Skeletal muscle tissue (tissue), 3 donors: ENCODE measurements at regions not wholly inside any gene's neighbourhood (a gene's known extent, or its start where the extent isn't known, plus 50 kb on each side); places are given as distances from the start of the nearest gene placed in this dataset.
"Not testable (repeated sequence)": the region's sequence is repeated elsewhere in the genome, so short reads cannot be mapped to it uniquely, and the experiment has no call there.

Experiments
- H3K27ac ChIP-seq: one replicate; pipeline ENCODE4 v1.7.0; 2013; ENCODE audit warnings: mild to moderate bottlenecking, low read depth, low read length, inconsistent platforms
- H3K27me3 ChIP-seq, 3 donors: one replicate each; pipeline ENCODE4 v1.7.0; 2013; ENCODE audit warnings: low read length in 3 of 3; ENCODE audit not compliant: control insufficient read depth in 3 of 3, insufficient read depth in 3 of 3
- H3K36me3 ChIP-seq, 3 donors: one replicate each; pipeline ENCODE4 v1.7.0; 2013; ENCODE audit warnings: low read length in 3 of 3; ENCODE audit not compliant: control insufficient read depth in 3 of 3, insufficient read depth in 3 of 3
- H3K4me1 ChIP-seq, 3 donors: one replicate each; pipeline ENCODE4 v1.7.0; 2013; ENCODE audit warnings: low read length in 3 of 3, mild to moderate bottlenecking in 3 of 3; ENCODE audit not compliant: control insufficient read depth in 3 of 3, insufficient read depth in 3 of 3
- H3K4me3 ChIP-seq, 3 donors: one replicate each; pipeline ENCODE4 v1.7.0; 2013; ENCODE audit warnings: low read length in 3 of 3
- H3K9ac ChIP-seq, 3 donors: one replicate each; pipeline ENCODE4 v1.7.0; 2013; ENCODE audit warnings: low read length in 3 of 3, mild to moderate bottlenecking in 3 of 3, moderate library complexity in 2 of 3, low read depth in 1 of 3
- H3K9me3 ChIP-seq, 3 donors: one replicate each; pipeline ENCODE4 v1.7.0; 2013; ENCODE audit warnings: low read length in 3 of 3; ENCODE audit not compliant: control insufficient read depth in 3 of 3
- donor health status: Osteomylitis.

- Histone ChIP-seq H3K9ac (no peak overlapping the region), H3K9me3 (no peaks in the 10 kb centered on the region), H3K4me3 (no peak overlapping the region), H3K27ac (no peak overlapping the region), H3K36me3 (no peaks in the 10 kb centered on the region), H3K4me1 (no peaks in the 10 kb centered on the region), H3K27me3 (no peaks in the 10 kb centered on the region)
These were observed 494.7 kb upstream of the TECRL start for GRCh38 chr4:64903986-64904385.

GRCh38 chr4:64899563-64899962 is 490.3 kb upstream of the TECRL start:
- Histone ChIP-seq H3K27ac (no peak overlapping the region), H3K9me3 (no peaks in the 10 kb centered on the region), H3K9ac (no peak overlapping the region), H3K27me3 (no peaks in the 10 kb centered on the region), H3K36me3 (no peaks in the 10 kb centered on the region), H3K4me3 (no peak overlapping the region), H3K4me1 (no peaks in the 10 kb centered on the region)

- not testable (repeated sequence) for H3K4me1 ChIP-seq, H3K36me3 ChIP-seq, H3K27me3 ChIP-seq, H3K9ac ChIP-seq, H3K27ac ChIP-seq, H3K9me3 ChIP-seq, H3K4me3 ChIP-seq
These were observed 489.8 kb upstream of the TECRL start for GRCh38 chr4:64899030-64899429.

- Histone ChIP-seq H3K9ac (no peak overlapping the region), H3K9me3 (no peaks in the 10 kb centered on the region), H3K27me3 (no peaks in the 10 kb centered on the region), H3K4me1 (no peaks in the 10 kb centered on the region), H3K36me3 (no peaks in the 10 kb centered on the region), H3K4me3 (no peak overlapping the region), H3K27ac (no peak overlapping the region)
These were observed 488.4 kb upstream of the TECRL start for GRCh38 chr4:64897683-64898082.

GRCh38 chr4:64895031-64895430 is 485.8 kb upstream of the TECRL start:
- H3K4me3 ChIP-seq: no peak overlapping the region
- no peaks in the 10 kb centered on the region for H3K27me3 ChIP-seq
- no peaks in the 10 kb centered on the region for H3K4me1 ChIP-seq
- H3K9ac ChIP-seq: no peak overlapping the region
- H3K9me3 ChIP-seq: no peaks in the 10 kb centered on the region
- H3K36me3 ChIP-seq: no peaks in the 10 kb centered on the region
- H3K27ac ChIP-seq: no peak overlapping the region

GRCh38 chr4:64893205-64893604 is 484.0 kb upstream of the TECRL start:
- H3K36me3 ChIP-seq: no peaks in the 10 kb centered on the region
- no peak overlapping the region for H3K27ac ChIP-seq
- H3K27me3 ChIP-seq: no peaks in the 10 kb centered on the region
- no peaks in the 10 kb centered on the region for H3K4me1 ChIP-seq
- H3K9ac ChIP-seq: no peak overlapping the region
- no peak overlapping the region for H3K4me3 ChIP-seq
- no peaks in the 10 kb centered on the region for H3K9me3 ChIP-seq

GRCh38 chr4:64889906-64890610 is 480.8 kb upstream of the TECRL start:
- Histone ChIP-seq H3K4me3 (no peak overlapping the region), H3K9ac (no peak overlapping the region), H3K27ac (no peak overlapping the region), H3K9me3 (no peaks in the 10 kb centered on the region), H3K27me3 (no peaks in the 10 kb centered on the region), H3K36me3 (no peaks in the 10 kb centered on the region), H3K4me1 (no peaks in the 10 kb centered on the region)

- Histone ChIP-seq H3K9me3 (no peaks in the 10 kb centered on the region), H3K4me3 (no peak overlapping the region), H3K27ac (no peak overlapping the region), H3K4me1 (no peaks in the 10 kb centered on the region), H3K36me3 (no peaks in the 10 kb centered on the region), H3K9ac (no peak overlapping the region), H3K27me3 (no peaks in the 10 kb centered on the region)
These were observed 474.0 kb upstream of the TECRL start for GRCh38 chr4:64883087-64883807.

- no peaks in the 10 kb centered on the region for H3K4me1 ChIP-seq
- H3K9ac ChIP-seq: no peak overlapping the region
- no peak overlapping the region for H3K27ac ChIP-seq
- H3K27me3 ChIP-seq: no peaks in the 10 kb centered on the region
- no peaks in the 10 kb centered on the region for H3K9me3 ChIP-seq
- H3K36me3 ChIP-seq: no peaks in the 10 kb centered on the region
- no peak overlapping the region for H3K4me3 ChIP-seq
These were observed 473.2 kb upstream of the TECRL start for GRCh38 chr4:64882311-64883086.

- H3K4me1 ChIP-seq: no peaks in the 10 kb centered on the region
- no peaks in the 10 kb centered on the region for H3K27me3 ChIP-seq
- no peaks in the 10 kb centered on the region for H3K36me3 ChIP-seq
- no peak overlapping the region for H3K27ac ChIP-seq
- no peak overlapping the region for H3K9ac ChIP-seq
- no peaks in the 10 kb centered on the region for H3K9me3 ChIP-seq
- H3K4me3 ChIP-seq: no peak overlapping the region
These were observed 471.3 kb upstream of the TECRL start for GRCh38 chr4:64880557-64880956.
